Progenitor cell of endocrine pancreas (in vitro differentiated cells): ENCODE measurements at regions not wholly inside any gene's neighbourhood (a gene's known extent, or its start where the extent isn't known, plus 50 kb on each side); places are given as distances from the start of the nearest gene placed in this dataset.

Experiments
- DNase-seq: peaks from one replicate; pipeline ENCODE4 v3.0.0; 2021; ENCODE audit warnings: low spot score; ENCODE audit not compliant: unreplicated experiment
- H3K27ac Mint-ChIP-seq: 2 replicates; pipeline ENCODE4 v1.8.0; 2021; ENCODE audit warnings: mild to moderate bottlenecking, moderate library complexity, mixed read lengths
- H3K27me3 Mint-ChIP-seq: 2 replicates; pipeline ENCODE4 v1.8.0; 2021; ENCODE audit warnings: mixed read lengths
- H3K36me3 Mint-ChIP-seq: 2 replicates; pipeline ENCODE4 v1.8.0; 2022; ENCODE audit warnings: mixed read lengths; ENCODE audit not compliant: insufficient read depth
- H3K4me1 Mint-ChIP-seq: 2 replicates; pipeline ENCODE4 v1.8.0; 2021; ENCODE audit warnings: low read depth, mixed read lengths
- H3K4me3 Mint-ChIP-seq: 2 replicates; pipeline ENCODE4 v1.8.0; 2021; ENCODE audit warnings: low read depth, mild to moderate bottlenecking, moderate library complexity, mixed read lengths
- H3K9me3 Mint-ChIP-seq: 2 replicates; pipeline ENCODE4 v1.8.0; 2021; ENCODE audit warnings: low read depth, mixed read lengths
- CTCF ChIP-seq: fragments of 200-600 bp; sonication (generic); IDR thresholded peaks from one replicate; pipeline ENCODE4 v1.5.0; 2021; ENCODE audit warnings: antibody characterized with exemption, mild to moderate bottlenecking; ENCODE audit not compliant: unreplicated experiment

- no peak overlapping the region for H3K4me3 Mint-ChIP-seq
- H3K27ac Mint-ChIP-seq = no peak overlapping the region
- DNase-seq = no peak
- H3K27me3 Mint-ChIP-seq = no peaks in the 10 kb centered on the region
- no peaks in the 10 kb centered on the region for H3K9me3 Mint-ChIP-seq
- peaks cover 3% of the 10 kb centered on the region for H3K4me1 Mint-ChIP-seq
- no peak for TF ChIP-seq CTCF
- H3K36me3 Mint-ChIP-seq = peaks cover 2% of the 10 kb centered on the region
Measured at GRCh38 chr15:62437753-62438152, 272.7 kb upstream of the C2CD4B start.

GRCh38 chr15:62439543-62440016 lies 274.5 kb upstream of the C2CD4B start:
- no peak for DNase-seq
- Mint-ChIP-seq H3K4me3 (no peak overlapping the region), H3K9me3 (no peaks in the 10 kb centered on the region), H3K36me3 (peaks cover 2% of the 10 kb centered on the region), H3K27me3 (no peaks in the 10 kb centered on the region), H3K4me1 (peaks cover 1% of the 10 kb centered on the region), H3K27ac (no peak overlapping the region)
- no peak for TF ChIP-seq CTCF

GRCh38 chr15:62440362-62441105 lies 275.4 kb upstream of the C2CD4B start:
- Mint-ChIP-seq H3K27ac (no peak overlapping the region), H3K9me3 (no peaks in the 10 kb centered on the region), H3K4me3 (no peak overlapping the region), H3K36me3 (peaks cover 2% of the 10 kb centered on the region), H3K4me1 (peaks cover 3% of the 10 kb centered on the region), H3K27me3 (no peaks in the 10 kb centered on the region)
- no peak for DNase-seq
- TF ChIP-seq CTCF = no peak

- Mint-ChIP-seq H3K9me3 (no peaks in the 10 kb centered on the region), H3K4me3 (no peak overlapping the region), H3K4me1 (peaks cover 3% of the 10 kb centered on the region), H3K27me3 (no peaks in the 10 kb centered on the region), H3K27ac (no peak overlapping the region), H3K36me3 (no peaks in the 10 kb centered on the region)
- no peak for DNase-seq
- no peak for TF ChIP-seq CTCF
Measured at GRCh38 chr15:62444104-62445022, 279.3 kb upstream of the C2CD4B start.

- TF ChIP-seq CTCF = no peak
- Mint-ChIP-seq H3K27ac (no peak overlapping the region), H3K27me3 (no peaks in the 10 kb centered on the region), H3K36me3 (no peaks in the 10 kb centered on the region), H3K4me3 (no peak overlapping the region), H3K9me3 (no peaks in the 10 kb centered on the region), H3K4me1 (peaks cover 5% of the 10 kb centered on the region)
- DNase-seq = no peak
Measured at GRCh38 chr15:62445244-62445643, 280.2 kb upstream of the C2CD4B start.
